H1 (cell line): ENCODE measurements at regions not wholly inside any gene's neighbourhood (a gene's known extent, or its start where the extent isn't known, plus 50 kb on each side); places are given as distances from the start of the nearest gene placed in this dataset.

Experiments used
- CTCF ChIA-PET: fragments of 300-600 bp; sonication (Branson Sonifier 250); formaldehyde crosslinking; loops from one replicate; lab custom pipeline; 2021; ENCODE audit not compliant: partially characterized antibody; lab: Charles Lee
- POLR2A ChIA-PET: fragments of 300-600 bp; sonication (Branson Sonifier 250); formaldehyde crosslinking; loops from one replicate; lab custom pipeline; 2021; ENCODE audit warnings: inconsistent platforms; ENCODE audit not compliant: partially characterized antibody; lab: Charles Lee
- DNase-seq, 2 experiments: peaks; one replicate each; pipeline versions ENCODE4 v3.0.0 to v3.0.0-alpha.2; 2010 to 2022; ENCODE audit warnings: low spot score in 2 of 2, low read depth in 1 of 2, mixed read lengths in 1 of 2
- FAIRE-seq: peaks from 2 replicates; lab custom pipeline; 2011; peaks lifted over from hg19 to GRCh38; lab: Jason Lieb, UNC
- H2AFZ ChIP-seq: 2 replicates; pipeline ENCODE4 v1.8.1; 2012; ENCODE audit warnings: low read length, inconsistent platforms
- H2AK5ac ChIP-seq: 2 replicates; pipeline ENCODE4 v1.6.1; 2013; ENCODE audit warnings: low read depth, low read length
- H2BK120ac ChIP-seq: replicated peaks from 2 replicates; pipeline ENCODE3; 2013; ENCODE audit warnings: low read depth, low read length, inconsistent platforms
- H2BK12ac ChIP-seq: 2 replicates; pipeline ENCODE4 v1.6.1; 2013; ENCODE audit warnings: low read depth, low read length
- H2BK15ac ChIP-seq: 2 replicates; pipeline ENCODE4 v1.6.1; 2013; ENCODE audit warnings: low read length
- H2BK20ac ChIP-seq: 2 replicates; pipeline ENCODE4 v1.6.1; 2013; ENCODE audit warnings: low read length
- H2BK5ac ChIP-seq: 2 replicates; pipeline ENCODE4 v1.6.1; 2013; ENCODE audit warnings: low read depth, low read length
- H3K14ac ChIP-seq: 2 replicates; pipeline ENCODE4 v1.6.1; 2013; ENCODE audit warnings: inconsistent platforms; ENCODE audit not compliant: insufficient read length
- H3K18ac ChIP-seq: 2 replicates; pipeline ENCODE4 v1.6.1; 2013; ENCODE audit warnings: low read length; ENCODE audit errors: extremely low read depth
- H3K23ac ChIP-seq: 2 replicates; pipeline ENCODE4 v1.6.1; 2013; ENCODE audit warnings: inconsistent platforms; ENCODE audit not compliant: insufficient read length
- H3K23me2 ChIP-seq: 2 replicates; pipeline ENCODE4 v1.6.1; 2013; ENCODE audit warnings: low read depth, low read length
- H3K27ac ChIP-seq: 2 replicates; pipeline ENCODE4 v1.6.1; 2011; ENCODE audit warnings: low read depth, low read length, inconsistent platforms
- H3K27me3 ChIP-seq, 4 experiments: replicated peaks in 1 of 4; 1 replicate in 1 of 4; 2 replicates in 3 of 4; pipeline versions ENCODE4 v1.6.1 to v1.8.1; 2011 to 2013; ENCODE audit warnings: low read length in 3 of 4, mild to moderate bottlenecking in 3 of 4, inconsistent platforms in 2 of 4, mixed read lengths in 2 of 4, moderate library complexity in 1 of 4; ENCODE audit not compliant: control insufficient read depth in 3 of 4, insufficient read depth in 3 of 4; ENCODE audit errors: extremely low read depth in 1 of 4
- H3K36me3 ChIP-seq, 4 experiments: 2 replicates each; pipeline versions ENCODE4 v1.6.1 to v1.8.1; 2011 to 2013; ENCODE audit warnings: mild to moderate bottlenecking in 4 of 4, low read length in 3 of 4, moderate library complexity in 2 of 4, control low read depth in 1 of 4, inconsistent platforms in 1 of 4; ENCODE audit not compliant: insufficient read depth in 4 of 4, control insufficient read depth in 2 of 4
- H3K4ac ChIP-seq: replicated peaks from 2 replicates; pipeline ENCODE3; 2013; ENCODE audit warnings: low read length, low read depth, mixed read lengths, inconsistent platforms; ENCODE audit not compliant: insufficient read length
- H3K4me1 ChIP-seq, 4 experiments: replicated peaks in 1 of 4; 1 replicate in 1 of 4; 2 replicates in 3 of 4; pipeline versions ENCODE4 v1.6.1 to v1.8.1; 2011 to 2013; ENCODE audit warnings: low read length in 3 of 4, inconsistent platforms in 2 of 4, mixed read lengths in 1 of 4; ENCODE audit not compliant: insufficient read depth in 4 of 4, control insufficient read depth in 3 of 4
- H3K4me2 ChIP-seq, 2 experiments: 2 replicates each; pipeline versions ENCODE4 v1.6.1 to v1.8.1; 2011 to 2013; ENCODE audit warnings: low read depth in 2 of 2, low read length in 2 of 2, control low read depth in 1 of 2, inconsistent platforms in 1 of 2, mild to moderate bottlenecking in 1 of 2; ENCODE audit not compliant: insufficient read depth in 1 of 2
- H3K4me3 ChIP-seq, 4 experiments: fragments of 200-600, 300-600 bp in 1 of 4; sonication (generic), shearing (Covaris generic), sonication (Bioruptor Twin) in 1 of 4; 2 replicates each; pipeline versions ENCODE4 v1.5.1 to v1.8.1; 2011 to 2016; ENCODE audit warnings: low read length in 4 of 4, low read depth in 3 of 4, control low read depth in 2 of 4, inconsistent platforms in 2 of 4, mild to moderate bottlenecking in 2 of 4, mixed read lengths in 1 of 4, moderate library complexity in 1 of 4; ENCODE audit not compliant: insufficient read depth in 2 of 4; ENCODE audit errors: extremely low read depth in 1 of 4
- H3K56ac ChIP-seq: replicated peaks from 2 replicates; pipeline ENCODE3; 2013; ENCODE audit warnings: low read depth, mild to moderate bottlenecking, mixed read lengths, low read length, inconsistent platforms; ENCODE audit not compliant: insufficient read length
- H3K79me1 ChIP-seq: 2 replicates; pipeline ENCODE4 v1.6.1; 2013; ENCODE audit warnings: low read depth, low read length, control low read depth
- H3K79me2 ChIP-seq, 2 experiments: 2 replicates each; pipeline versions ENCODE4 v1.6.1 to v1.8.1; 2012 to 2013; ENCODE audit warnings: low read length in 2 of 2, mild to moderate bottlenecking in 2 of 2, inconsistent platforms in 1 of 2; ENCODE audit not compliant: insufficient read depth in 2 of 2, control insufficient read depth in 1 of 2
- H3K9ac ChIP-seq, 4 experiments: replicated peaks in 1 of 4; 1 replicate in 1 of 4; 2 replicates in 3 of 4; pipeline versions ENCODE4 v1.6.1 to v1.8.1; 2011 to 2013; ENCODE audit warnings: low read depth in 3 of 4, low read length in 3 of 4, control low read depth in 2 of 4, mild to moderate bottlenecking in 2 of 4, moderate library complexity in 2 of 4, inconsistent platforms in 1 of 4; ENCODE audit errors: extremely low read depth in 1 of 4
- H3K9me3 ChIP-seq, 2 experiments: 2 replicates each; pipeline versions ENCODE4 v1.6.1 to v1.8.1; 2012 to 2013; ENCODE audit warnings: mild to moderate bottlenecking in 2 of 2, moderate library complexity in 2 of 2, control low read depth in 1 of 2, inconsistent platforms in 1 of 2, low read depth in 1 of 2, low read length in 1 of 2, mixed read lengths in 1 of 2; ENCODE audit not compliant: insufficient read depth in 2 of 2
- H4K20me1 ChIP-seq, 2 experiments: replicated peaks in 1 of 2; 2 replicates each; pipeline versions ENCODE3 to v1.8.1; 2011 to 2013; ENCODE audit warnings: inconsistent platforms in 2 of 2, low read length in 2 of 2, mild to moderate bottlenecking in 1 of 2; ENCODE audit not compliant: insufficient read depth in 2 of 2, control insufficient read depth in 1 of 2
- H4K5ac ChIP-seq: 2 replicates; pipeline ENCODE4 v1.6.1; 2013; ENCODE audit warnings: low read length, low read depth, mixed read lengths, inconsistent platforms; ENCODE audit not compliant: insufficient read length
- H4K8ac ChIP-seq: 2 replicates; pipeline ENCODE4 v1.8.0; 2013; ENCODE audit warnings: mild to moderate bottlenecking, moderate library complexity, low read length, inconsistent platforms; ENCODE audit not compliant: insufficient read depth; ENCODE audit errors: extremely low read depth
- H4K91ac ChIP-seq: replicated peaks from 2 replicates; pipeline ENCODE3; 2013; ENCODE audit warnings: low read length, mixed read lengths, inconsistent platforms; ENCODE audit not compliant: insufficient read length
- ASH2L ChIP-seq: fragments of 200-600, 300-600 bp; sonication (generic); IDR thresholded peaks from one replicate; pipeline ENCODE4 v1.7.1; 2017; ENCODE audit warnings: low read length
- EP300 ChIP-seq, 2 experiments: IDR thresholded peaks; 1 replicate in 1 of 2; 2 replicates in 1 of 2; pipeline ENCODE4 v1.6.1; 2011 to 2012; ENCODE audit warnings: low read depth in 2 of 2, low read length in 2 of 2, mild to moderate bottlenecking in 2 of 2, borderline replicate concordance in 1 of 2, inconsistent platforms in 1 of 2, moderate library complexity in 1 of 2
- HDAC6 ChIP-seq: IDR thresholded peaks from one replicate; pipeline ENCODE4 v1.7.1; 2012; ENCODE audit warnings: low read depth, mild to moderate bottlenecking, inconsistent platforms, low read length, moderate library complexity
- JUN ChIP-seq: IDR thresholded peaks from 2 replicates; pipeline ENCODE4 v1.6.1; 2011; ENCODE audit warnings: low read depth, mild to moderate bottlenecking, improper control_type of control experiment, low read length
- KDM1A ChIP-seq: fragments of 200-600, 300-600 bp; sonication (generic); IDR thresholded peaks from 2 replicates; pipeline ENCODE4 v1.7.1; 2016; ENCODE audit warnings: mild to moderate bottlenecking, low read length, borderline replicate concordance
- PHF8 ChIP-seq: fragments of 200-600 bp; sonication (generic); conservative IDR thresholded peaks from 2 replicates; pipeline ENCODE4 v1.7.1; 2012; ENCODE audit warnings: low read depth, mild to moderate bottlenecking, inconsistent platforms, low read length, moderate library complexity
- RBBP5 ChIP-seq: IDR thresholded peaks from 2 replicates; pipeline ENCODE4 v1.7.1; 2012; ENCODE audit warnings: low read depth, mild to moderate bottlenecking, inconsistent platforms, low read length, moderate library complexity, borderline replicate concordance
- SP4 ChIP-seq: IDR thresholded peaks from 2 replicates; pipeline ENCODE4 v1.6.1; 2012; ENCODE audit warnings: low read length, inconsistent platforms
- WGBS, 2 experiments: shearing (Covaris generic) in 1 of 2; methylation state at CpG; one replicate each; pipeline versions ENCODE4 v1.1.6 to v1.1.7; 2013 to 2015; ENCODE audit warnings: low lambda C conversion rate in 2 of 2, mixed read lengths in 2 of 2, inconsistent platforms in 1 of 2, low coverage in 1 of 2, missing lambda C conversion rate in 1 of 2; ENCODE audit not compliant: insufficient replicate concordance in 2 of 2, insufficient coverage in 1 of 2, insufficient read length in 1 of 2; ENCODE audit errors: extremely low coverage in 1 of 2, missing lambda C conversion rate in 1 of 2; 5-methylcytosine and 5-hydroxymethylcytosine counted together
- TF ChIP-seq, protein P1 (sequence below): IDR thresholded peaks from 2 replicates; pipeline ENCODE4 v1.6.1; 2011; ENCODE audit warnings: low read depth, mild to moderate bottlenecking, low read length; ENCODE audit not compliant: insufficient read depth

DNA sequence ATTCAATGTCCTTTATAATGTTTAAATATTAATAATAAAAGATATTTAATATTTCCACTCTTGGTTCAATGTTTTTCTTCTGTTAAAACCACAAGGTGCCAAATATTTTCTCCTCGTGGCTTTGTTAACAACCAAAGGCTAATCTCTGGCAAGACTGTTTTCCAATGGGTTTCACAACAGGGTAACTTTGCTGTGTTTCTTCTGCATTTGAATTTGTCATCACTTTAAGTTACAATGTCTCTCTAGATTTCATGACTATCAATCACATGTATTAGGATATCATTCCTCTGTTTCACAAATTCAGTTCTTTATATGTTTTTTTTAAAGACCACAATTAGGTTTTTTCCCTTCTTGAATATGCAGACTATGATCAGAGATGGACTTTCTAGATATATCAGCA lies 469.8 kb upstream of the ACVR2A start:
- no peak for FAIRE-seq

More for the DNA sequence above, 469.8 kb upstream of the ACVR2A start:
- Histone ChIP-seq H4K5ac (no peak overlapping the region), H2BK15ac (no peak overlapping the region), H2BK5ac (no peak overlapping the region), H3K23ac (no peak overlapping the region), H3K9me3 (no peaks in the 10 kb centered on the region), H3K4me1 (0 out of 7 replicates have a peak, but pooled peaks cover 0 to 2% (median 0%) of the 10 kb centered on the region in 4 experiments), H4K20me1 (no peaks in the 10 kb centered on the region), H2BK20ac (no peak overlapping the region), H3K4ac (no peak overlapping the region), H3K23me2 (no peaks in the 10 kb centered on the region), H2BK12ac (no peak overlapping the region), H2BK120ac (no peak overlapping the region), H3K36me3 (no peaks in the 10 kb centered on the region), H2AK5ac (no peak overlapping the region), H4K8ac (no peak overlapping the region), H3K79me2 (no peaks in the 10 kb centered on the region), H3K27ac (no peak overlapping the region), H2AFZ (no peak overlapping the region), H3K27me3 (no peaks in the 10 kb centered on the region), H3K79me1 (no peaks in the 10 kb centered on the region), H3K56ac (no peak overlapping the region), H4K91ac (no peak overlapping the region), H3K18ac (no peak overlapping the region), H3K14ac (no peak overlapping the region), H3K4me2 (no peak overlapping the region), H3K4me3 (no peak overlapping the region), H3K9ac (no peak overlapping the region)
- ChIA-PET CTCF (no interaction called here), POLR2A (no interaction called here)
- DNase-seq: no peak
- TF ChIP-seq EP300 (IDR thresholded peaks at IDR 0.05; ENCODE audit: borderline replicate concordance in 1 of 2, low read depth in 2 of 2, low read length in 2 of 2): no peak
- TF ChIP-seq HDAC6: no peak
- no peak for TF ChIP-seq JUN
- TF ChIP-seq SP4: no peak
- TF ChIP-seq, protein P1, sequence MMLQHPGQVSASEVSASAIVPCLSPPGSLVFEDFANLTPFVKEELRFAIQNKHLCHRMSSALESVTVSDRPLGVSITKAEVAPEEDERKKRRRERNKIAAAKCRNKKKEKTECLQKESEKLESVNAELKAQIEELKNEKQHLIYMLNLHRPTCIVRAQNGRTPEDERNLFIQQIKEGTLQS: no peak
- no peak for TF ChIP-seq KDM1A
- no peak for TF ChIP-seq ASH2L
- no peak for TF ChIP-seq RBBP5
- no peak for TF ChIP-seq PHF8
- 73% methylated on average over 1 of the region's 1 CpG; no CpG with 5 or more reads in 1 of the 2 experiments for WGBS, 2 experiments
